Panc1 (cell line): ENCODE measurements at regions not wholly inside any gene's neighbourhood (a gene's known extent, or its start where the extent isn't known, plus 50 kb on each side); places are given as distances from the start of the nearest gene placed in this dataset.

ENCODE experiments used
- ATAC-seq: fragments of 200-7000 bp; cut with Tn5 transposase; 2 replicates; pipeline ENCODE4 v1.9.1; 2020; ENCODE audit warnings: mild to moderate bottlenecking, moderate library complexity
- BruUV-seq: library from RNA; stranded (reverse); fragments of 400-500 nt; replicated peaks from 2 replicates; lab custom pipeline; 2021; lab: Mats Ljungman, UMichigan
- CTCF ChIA-PET: fragments of 300-600 bp; sonication (Branson Sonifier 250); formaldehyde crosslinking; loops from one replicate; lab custom pipeline; 2022; ENCODE audit warnings: antibody characterized with exemption; lab: Charles Lee
- POLR2A ChIA-PET: fragments of 300-600 bp; sonication (Branson Sonifier 250); formaldehyde crosslinking; loops from one replicate; lab custom pipeline; 2022; ENCODE audit warnings: antibody characterized with exemption; lab: Charles Lee
- DNase-seq: peaks from one replicate; pipeline ENCODE4 v3.0.0-alpha.2; 2010; ENCODE audit warnings: low read depth, low spot score
- H3K27ac ChIP-seq: 2 replicates; pipeline ENCODE4 v1.5.1; 2011; ENCODE audit warnings: mild to moderate bottlenecking, low read length, inconsistent platforms
- H3K27me3 ChIP-seq: fragments of 200-500 bp; sonication (Bioruptor generic); 2 replicates; pipeline ENCODE4 v1.6.0; 2014; ENCODE audit warnings: low read length, inconsistent platforms; ENCODE audit not compliant: control insufficient read depth, insufficient read depth
- H3K36me3 ChIP-seq: fragments of 200-500 bp; sonication (Bioruptor generic); 2 replicates; pipeline ENCODE4 v1.5.1; 2014; ENCODE audit warnings: inconsistent platforms, mild to moderate bottlenecking, low read length, moderate library complexity; ENCODE audit not compliant: control insufficient read depth, insufficient read depth
- H3K4me1 ChIP-seq: 2 replicates; pipeline ENCODE4 v1.5.1; 2011; ENCODE audit warnings: inconsistent platforms, mild to moderate bottlenecking, low read length, moderate library complexity; ENCODE audit not compliant: control insufficient read depth, insufficient read depth
- H3K4me3 ChIP-seq, 2 experiments: 2 replicates each; pipeline ENCODE4 v1.5.1; 2011 to 2012; ENCODE audit warnings: low read depth in 2 of 2, low read length in 2 of 2, mild to moderate bottlenecking in 2 of 2, inconsistent platforms in 1 of 2, moderate library complexity in 1 of 2
- H3K9me3 ChIP-seq: fragments of 200-500 bp; sonication (Bioruptor generic); 2 replicates; pipeline ENCODE4 v1.5.1; 2014; ENCODE audit warnings: low read depth, mild to moderate bottlenecking, inconsistent platforms, low read length, moderate library complexity; ENCODE audit not compliant: control insufficient read depth, insufficient read depth
- CTCF ChIP-seq: fragments of 450-650 bp; IDR thresholded peaks from 2 replicates; pipeline ENCODE4 v1.5.1; 2017; ENCODE audit warnings: mild to moderate bottlenecking
- POLR2AphosphoS5 ChIP-seq: IDR thresholded peaks from 2 replicates; pipeline ENCODE4 v1.6.1; 2012; ENCODE audit warnings: mild to moderate bottlenecking, low read depth, low read length, moderate library complexity
- REST ChIP-seq, 2 experiments: IDR thresholded peaks; 2 replicates each; pipeline ENCODE4 v1.6.1; 2011 to 2012; ENCODE audit warnings: low read depth in 2 of 2, control low read depth in 1 of 2, low read length in 1 of 2, mild to moderate bottlenecking in 1 of 2, moderate library complexity in 1 of 2; ENCODE audit not compliant: insufficient read depth in 1 of 2
- SIN3A ChIP-seq: IDR thresholded peaks from 2 replicates; pipeline ENCODE4 v1.6.1; 2012; ENCODE audit warnings: low read depth, mild to moderate bottlenecking, low read length, moderate library complexity, borderline replicate concordance; ENCODE audit not compliant: insufficient read depth
- TCF7L2 ChIP-seq: IDR thresholded peaks from 2 replicates; pipeline ENCODE4 v1.6.1; 2011; ENCODE audit warnings: mild to moderate bottlenecking, low read depth, low read length, inconsistent platforms
- in situ Hi-C: cut with HindIII; loops from 2 replicates; pipeline ENCODE4 v1.10.0; 2016; ENCODE audit warnings: low sequenced_read_pairs, low pct_unique_long_range_greater_than_20kb
- intact Hi-C: fragments of 100-400 bp; cut with micrococcal nuclease; formaldehyde crosslinking; loops from one replicate; pipeline ENCODE4 v1.10.0; 2022; ENCODE audit not compliant: unreplicated experiment

- ChIA-PET POLR2A (no interaction called here), CTCF (no interaction called here)
- no peaks in the 10 kb centered on the region for H3K9me3 ChIP-seq
- no peak for ATAC-seq
- no peaks in the 10 kb centered on the region; the same call in none of the 2 replicates for H3K27me3 ChIP-seq
- TF ChIP-seq CTCF: no peak
- no peak for TF ChIP-seq TCF7L2
- no peak for TF ChIP-seq POLR2AphosphoS5
- no peak for TF ChIP-seq SIN3A
- no peak for TF ChIP-seq REST (IDR thresholded peaks at IDR 0.05; ENCODE audit: insufficient read depth in 1 of 2, low read depth in 2 of 2, low read length in 1 of 2)
- no TSS peak for BruUV-seq
- intact Hi-C loops: no loop called here
- no peak for DNase-seq
- in situ Hi-C loops: no loop called here
- no peak overlapping the region for H3K4me3 ChIP-seq
- no peaks in the 10 kb centered on the region for H3K4me1 ChIP-seq
- H3K36me3 ChIP-seq: no peaks in the 10 kb centered on the region
- H3K27ac ChIP-seq: no peak overlapping the region
Observed at GRCh38 chrX:130981836-130982235, 76.3 kb upstream of the ARHGAP36 start.

GRCh38 chrX:130984782-130985181, 73.4 kb upstream of the ARHGAP36 start:
- DNase-seq (no peak), ATAC-seq (no peak)
- TF ChIP-seq REST (IDR thresholded peaks at IDR 0.05; ENCODE audit: insufficient read depth in 1 of 2, low read depth in 2 of 2, low read length in 1 of 2): no peak
- TF ChIP-seq POLR2AphosphoS5: no peak
- TF ChIP-seq SIN3A: no peak
- TF ChIP-seq CTCF: no peak
- TF ChIP-seq TCF7L2: no peak
- Histone ChIP-seq H3K36me3 (no peaks in the 10 kb centered on the region), H3K4me1 (no peaks in the 10 kb centered on the region), H3K27ac (no peak overlapping the region), H3K27me3 (peaks cover 2% of the 10 kb centered on the region), H3K9me3 (no peaks in the 10 kb centered on the region), H3K4me3 (no peak overlapping the region)
- CTCF ChIA-PET: no interaction called here
- no TSS peak for BruUV-seq
- in situ Hi-C loops: no loop called here
- POLR2A ChIA-PET: interaction anchor here (0.7 kb wide), 1 partner anchor 1255 kb away, joined by 3 read pairs; no protein-coding TSS in a partner anchor
- intact Hi-C loops: no loop called here
